ENCODE measurements at regions not wholly inside any gene's neighbourhood (a gene's known extent, or its start where the extent isn't known, plus 50 kb on each side); places are given as distances from the start of the nearest gene placed in this dataset.

GRCh38 chr5:166330036-166330435, 1961.4 kb upstream of the WWC1 start:
- Mint-ChIP-seq H3K9me3 (peaks cover 9% of the 10 kb centered on the region), H3K36me3 (ENCODE audit: low read depth) (no peaks in the 10 kb centered on the region), H3K4me1 (ENCODE audit: low read depth) (no peaks in the 10 kb centered on the region), H3K4me3 (no peak overlapping the region), H3K27me3 (no peaks in the 10 kb centered on the region), H3K27ac (no peak overlapping the region)
- TF ChIP-seq CTCF (IDR thresholded peaks at IDR 0.05): no peak
- ATAC-seq (no peak), DNase-seq (no peak)
- intact Hi-C loops (cut with micrococcal nuclease): no loop called here
- ChIA-PET POLR2A (no interaction called here), CTCF (no interaction called here)

- ChIA-PET CTCF (no interaction called here), POLR2A (no interaction called here)
- H3K36me3 Mint-ChIP-seq (ENCODE audit: low read depth): no peaks in the 10 kb centered on the region
- no peak overlapping the region for H3K4me3 Mint-ChIP-seq
- H3K4me1 Mint-ChIP-seq (ENCODE audit: low read depth): no peaks in the 10 kb centered on the region
- no peak for TF ChIP-seq CTCF (IDR thresholded peaks at IDR 0.05)
- DNase-seq (no peak), ATAC-seq (no peak)
- H3K27ac Mint-ChIP-seq: no peak overlapping the region
- no peaks in the 10 kb centered on the region for H3K27me3 Mint-ChIP-seq
- H3K9me3 Mint-ChIP-seq: peaks cover 16% of the 10 kb centered on the region
- intact Hi-C loops (cut with micrococcal nuclease): no loop called here
These were observed 1959.9 kb upstream of the WWC1 start for GRCh38 chr5:166331521-166331920.

GRCh38 chr5:166338801-166339200, 1952.6 kb upstream of the WWC1 start:
- POLR2A ChIA-PET: no interaction called here
- no peaks in the 10 kb centered on the region for H3K4me1 Mint-ChIP-seq (ENCODE audit: low read depth)
- no peaks in the 10 kb centered on the region for H3K27me3 Mint-ChIP-seq
- H3K27ac Mint-ChIP-seq: no peak overlapping the region
- CTCF ChIA-PET: no interaction called here
- H3K9me3 Mint-ChIP-seq: peaks cover 27% of the 10 kb centered on the region
- no peaks in the 10 kb centered on the region for H3K36me3 Mint-ChIP-seq (ENCODE audit: low read depth)
- intact Hi-C loops (cut with micrococcal nuclease): no loop called here
- no peak for TF ChIP-seq CTCF (IDR thresholded peaks at IDR 0.05)
- DNase-seq (no peak), ATAC-seq (no peak)
- no peak overlapping the region for H3K4me3 Mint-ChIP-seq

- Mint-ChIP-seq H3K9me3 (peaks cover 26% of the 10 kb centered on the region), H3K4me1 (ENCODE audit: low read depth) (no peaks in the 10 kb centered on the region), H3K36me3 (ENCODE audit: low read depth) (no peaks in the 10 kb centered on the region), H3K27ac (no peak overlapping the region), H3K27me3 (no peaks in the 10 kb centered on the region), H3K4me3 (no peak overlapping the region)
- ChIA-PET CTCF (no interaction called here), POLR2A (interaction anchor here (0.9 kb wide), 1 partner anchor 16 kb away, joined by 3 read pairs; no protein-coding TSS in a partner anchor)
- no peak for DNase-seq
- TF ChIP-seq CTCF (IDR thresholded peaks at IDR 0.05): no peak
- intact Hi-C loops (cut with micrococcal nuclease): no loop called here
- no peak for ATAC-seq
These were observed 1951.4 kb upstream of the WWC1 start for GRCh38 chr5:166340039-166340438.

GRCh38 chr5:166341740-166342337, 1949.6 kb upstream of the WWC1 start:
- CTCF ChIA-PET: no interaction called here
- intact Hi-C loops (cut with micrococcal nuclease): no loop called here

More at GRCh38 chr5:166341740-166342337, 1949.6 kb upstream of the WWC1 start:
- Mint-ChIP-seq H3K36me3 (ENCODE audit: low read depth) (no peaks in the 10 kb centered on the region), H3K4me3 (no peak overlapping the region), H3K27ac (no peak overlapping the region), H3K27me3 (no peaks in the 10 kb centered on the region), H3K9me3 (peaks cover 12% of the 10 kb centered on the region), H3K4me1 (ENCODE audit: low read depth) (no peaks in the 10 kb centered on the region)
- POLR2A ChIA-PET: no interaction called here
- no peak for TF ChIP-seq CTCF (IDR thresholded peaks at IDR 0.05)
- ATAC-seq (no peak), DNase-seq (no peak)

Measured in activated CD8-positive, alpha-beta T cell treated with anti-CD3 and anti-CD28 coated beads for 36 hours (primary cell).